Left lung (tissue), 4 donors: ENCODE measurements at regions not wholly inside any gene's neighbourhood (a gene's known extent, or its start where the extent isn't known, plus 50 kb on each side); places are given as distances from the start of the nearest gene placed in this dataset.
A peak's percentile ranks its signal among the peaks of the same experiment; 100 is the strongest.

Source experiments
- ATAC-seq: fragments of 200-7000 bp; cut with Tn5 transposase; one replicate; pipeline ENCODE4 v1.9.1; 2020; ENCODE audit warnings: moderate library complexity
- DNase-seq, 4 donors: peaks; one replicate each; pipeline ENCODE4 v3.0.0-alpha.2; 2013 to 2020
- H3K27ac ChIP-seq, 2 donors: fragments of 200-600 bp; sonication (generic) in 1 of 2; one replicate each; pipeline versions ENCODE4 v1.5.0 to v1.8.0; 2020 to 2021
- H3K27me3 ChIP-seq, 2 donors: fragments of 200-600 bp; sonication (generic) in 1 of 2; one replicate each; pipeline versions ENCODE4 v1.5.0 to v1.8.0; 2020 to 2021
- H3K36me3 ChIP-seq, 2 donors: fragments of 200-600 bp; sonication (generic) in 1 of 2; one replicate each; pipeline versions ENCODE4 v1.5.0 to v1.8.0; 2020 to 2021
- H3K4me1 ChIP-seq, 2 donors: fragments of 200-600 bp; one replicate each; pipeline ENCODE4 v1.8.0; 2021
- H3K4me3 ChIP-seq, 2 donors: fragments of 200-600 bp; sonication (generic) in 1 of 2; one replicate each; pipeline versions ENCODE4 v1.5.0 to v1.8.0; 2020 to 2021; ENCODE audit warnings: mild to moderate bottlenecking in 1 of 2
- H3K9me3 ChIP-seq, 2 donors: fragments of 200-600 bp; sonication (generic) in 1 of 2; one replicate each; pipeline versions ENCODE4 v1.5.0 to v1.8.0; 2020 to 2021
- intact Hi-C, 2 donors: fragments of 100-400 bp; cut with DNase I; formaldehyde crosslinking; loops; one replicate each; pipeline versions ENCODE4 v1.11.2 to v1.14.2; 2022
- TF ChIP-seq, protein P1 (sequence below), 2 donors: fragments of 200-600 bp; sonication (generic) in 1 of 2; IDR thresholded peaks; one replicate each; pipeline versions ENCODE4 v1.5.0 to v1.8.0; 2021; ENCODE audit warnings: antibody characterized with exemption in 2 of 2
- donor health status: DM: no; HTN: yes; CAD: no.
- donor health status: DM: no; HTN: no; CAD: no.

DNA sequence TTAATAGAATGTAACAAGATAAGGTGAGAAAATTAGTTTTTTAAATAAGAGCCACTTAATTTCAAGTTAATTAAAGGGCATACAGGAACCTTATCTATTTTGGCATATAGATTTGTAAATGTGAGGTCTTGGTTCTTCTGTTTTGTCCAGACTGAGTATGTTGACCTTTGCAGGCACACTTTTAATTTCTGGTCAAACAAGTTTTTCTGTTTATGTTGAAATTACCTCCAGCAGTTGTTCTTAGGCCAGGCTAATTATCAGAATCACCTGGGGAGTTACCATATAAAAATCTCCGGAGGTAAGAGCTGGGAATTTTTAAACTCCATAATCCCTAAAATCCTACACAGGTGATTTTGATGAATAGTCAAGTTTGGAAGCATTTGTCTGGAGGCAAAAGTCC is 227.4 kb upstream of the ANKRD50 start:
- ATAC-seq (peak; percentile 51), DNase-seq (no peak)
- no peaks in the 10 kb centered on the region for H3K27me3 ChIP-seq
- no peak overlapping the region for H3K4me3 ChIP-seq
- TF ChIP-seq, protein P1, sequence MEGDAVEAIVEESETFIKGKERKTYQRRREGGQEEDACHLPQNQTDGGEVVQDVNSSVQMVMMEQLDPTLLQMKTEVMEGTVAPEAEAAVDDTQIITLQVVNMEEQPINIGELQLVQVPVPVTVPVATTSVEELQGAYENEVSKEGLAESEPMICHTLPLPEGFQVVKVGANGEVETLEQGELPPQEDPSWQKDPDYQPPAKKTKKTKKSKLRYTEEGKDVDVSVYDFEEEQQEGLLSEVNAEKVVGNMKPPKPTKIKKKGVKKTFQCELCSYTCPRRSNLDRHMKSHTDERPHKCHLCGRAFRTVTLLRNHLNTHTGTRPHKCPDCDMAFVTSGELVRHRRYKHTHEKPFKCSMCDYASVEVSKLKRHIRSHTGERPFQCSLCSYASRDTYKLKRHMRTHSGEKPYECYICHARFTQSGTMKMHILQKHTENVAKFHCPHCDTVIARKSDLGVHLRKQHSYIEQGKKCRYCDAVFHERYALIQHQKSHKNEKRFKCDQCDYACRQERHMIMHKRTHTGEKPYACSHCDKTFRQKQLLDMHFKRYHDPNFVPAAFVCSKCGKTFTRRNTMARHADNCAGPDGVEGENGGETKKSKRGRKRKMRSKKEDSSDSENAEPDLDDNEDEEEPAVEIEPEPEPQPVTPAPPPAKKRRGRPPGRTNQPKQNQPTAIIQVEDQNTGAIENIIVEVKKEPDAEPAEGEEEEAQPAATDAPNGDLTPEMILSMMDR (IDR thresholded peaks at IDR 0.05): no peak
- no peaks in the 10 kb centered on the region for H3K36me3 ChIP-seq
- peak overlapping the region; percentile 24 to 33 for H3K27ac ChIP-seq
- intact Hi-C loops: no loop called here
- H3K4me1 ChIP-seq: peaks cover 3% of the 10 kb centered on the region in 2 donors
- H3K9me3 ChIP-seq: no peaks in the 10 kb centered on the region

DNA sequence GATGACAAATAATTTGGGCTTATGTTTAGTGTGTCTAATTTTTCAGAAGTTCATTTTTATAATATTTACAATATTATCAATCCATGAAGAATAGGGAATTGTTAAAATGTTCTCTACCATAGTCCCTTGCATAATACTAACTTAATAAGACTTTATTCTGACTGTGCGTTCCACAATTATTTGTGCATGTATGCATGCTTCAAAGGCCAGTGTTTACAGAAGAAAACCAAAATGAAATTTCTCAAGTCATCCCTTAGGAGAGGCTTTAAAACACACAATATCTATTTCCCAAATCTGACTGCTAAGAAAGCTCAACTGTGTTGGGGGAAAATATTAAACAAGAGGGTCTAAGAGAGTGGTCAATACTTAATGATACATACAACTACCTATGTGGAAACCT is 226.3 kb upstream of the ANKRD50 start:
- no peak overlapping the region for H3K4me3 ChIP-seq
- no peak for DNase-seq
- no peaks in the 10 kb centered on the region for H3K27me3 ChIP-seq
- peaks cover 3% of the 10 kb centered on the region in 2 donors for H3K4me1 ChIP-seq
- intact Hi-C loops: no loop called here
- no peaks in the 10 kb centered on the region for H3K9me3 ChIP-seq
- H3K27ac ChIP-seq: no peak overlapping the region
- TF ChIP-seq, protein P1 (IDR thresholded peaks at IDR 0.05): no peak
- no peaks in the 10 kb centered on the region for H3K36me3 ChIP-seq
- ATAC-seq: no peak

DNA sequence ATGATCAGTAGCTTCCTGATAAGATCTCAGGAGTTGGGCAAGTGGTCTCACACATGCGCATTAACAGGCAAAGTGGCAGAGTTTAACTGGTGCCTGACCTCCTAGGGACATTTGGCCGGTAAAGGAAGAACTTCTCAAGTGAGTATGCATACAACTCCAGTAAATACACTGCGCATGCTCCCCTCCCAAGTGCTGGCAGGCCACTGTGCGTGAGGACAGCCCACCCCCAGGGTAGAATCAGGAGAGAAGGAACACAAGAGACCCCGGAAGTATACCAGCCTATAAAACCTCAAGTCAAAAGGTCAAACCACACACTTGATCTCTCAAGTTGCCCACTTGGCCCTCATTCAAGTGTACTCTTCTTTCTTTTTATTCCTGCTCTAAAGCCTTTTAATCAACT is 225.5 kb upstream of the ANKRD50 start:
- Histone ChIP-seq H3K4me1 (peaks cover 3% of the 10 kb centered on the region in 2 donors), H3K27me3 (no peaks in the 10 kb centered on the region), H3K27ac (no peak overlapping the region), H3K36me3 (no peaks in the 10 kb centered on the region), H3K4me3 (no peak overlapping the region), H3K9me3 (no peaks in the 10 kb centered on the region)
- peak in 1 of 4 donors; percentile 56 for DNase-seq
- intact Hi-C loops: no loop called here
- TF ChIP-seq, protein P1 (IDR thresholded peaks at IDR 0.05): no peak
- peak; percentile 58 for ATAC-seq

DNA sequence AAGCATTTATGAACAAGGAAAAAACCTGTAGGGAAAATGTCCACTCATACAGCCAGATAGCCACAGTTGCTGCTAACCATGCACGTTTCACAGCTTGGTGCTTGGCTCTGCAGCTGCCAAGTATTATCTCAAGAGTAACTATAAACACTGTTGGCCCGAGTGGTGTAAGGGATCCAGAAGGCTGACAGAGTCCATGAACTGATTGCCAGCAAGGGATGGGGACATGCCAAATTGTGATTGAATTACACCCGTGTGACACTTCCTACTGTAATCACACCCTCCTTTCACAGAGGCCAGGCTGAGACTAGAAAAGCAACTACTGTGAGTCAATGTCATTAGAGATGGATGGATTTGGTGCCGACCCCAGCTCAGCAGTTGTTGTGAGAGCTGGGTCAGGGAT is 223.9 kb upstream of the ANKRD50 start:
- H3K36me3 ChIP-seq: no peaks in the 10 kb centered on the region
- TF ChIP-seq, protein P1 (IDR thresholded peaks at IDR 0.05): no peak
- H3K9me3 ChIP-seq: no peaks in the 10 kb centered on the region
- H3K4me1 ChIP-seq: peaks cover 3% of the 10 kb centered on the region in 2 donors
- no peak overlapping the region for H3K4me3 ChIP-seq
- ATAC-seq (peak; percentile 78), DNase-seq (peak in 3 of 4 donors; percentile 47 to 82 (median 79))
- no peak overlapping the region for H3K27ac ChIP-seq
- intact Hi-C loops: no loop called here
- H3K27me3 ChIP-seq: no peaks in the 10 kb centered on the region

DNA sequence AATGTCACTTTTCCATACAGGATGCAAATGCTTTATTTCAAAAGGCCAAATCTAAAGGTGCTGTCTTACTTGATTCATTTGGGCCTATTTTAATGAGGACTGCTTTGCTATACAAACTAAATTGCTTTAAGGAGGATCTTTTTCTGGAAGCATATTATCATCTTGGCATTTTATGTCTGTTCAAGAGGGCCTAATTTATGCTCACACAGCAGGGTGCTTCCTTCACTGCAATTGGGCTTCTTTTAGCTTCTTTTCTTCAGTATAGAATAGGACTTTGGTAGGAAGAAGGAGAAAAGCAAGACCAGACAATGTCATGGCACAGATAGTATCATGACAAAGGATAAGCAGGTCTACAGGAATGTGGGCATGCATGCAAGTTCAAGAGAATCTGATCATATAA is 222.4 kb upstream of the ANKRD50 start:
- TF ChIP-seq, protein P1 (IDR thresholded peaks at IDR 0.05): no peak
- ATAC-seq (no peak), DNase-seq (no peak)
- Histone ChIP-seq H3K36me3 (no peaks in the 10 kb centered on the region), H3K4me1 (peaks cover 3% of the 10 kb centered on the region in 2 donors), H3K9me3 (no peaks in the 10 kb centered on the region), H3K27me3 (no peaks in the 10 kb centered on the region), H3K27ac (no peak overlapping the region), H3K4me3 (no peak overlapping the region)
- intact Hi-C loops: no loop called here
